Kasumi-1 (cell line): ENCODE measurements at regions not wholly inside any gene's neighbourhood (a gene's known extent, or its start where the extent isn't known, plus 50 kb on each side); places are given as distances from the start of the nearest gene placed in this dataset.
"Not testable (repeated sequence)": the region's sequence is repeated elsewhere in the genome, so short reads cannot be mapped to it uniquely, and the experiment has no call there.

Experiments
- DNase-seq, 2 experiments: peaks; one replicate each; lab custom pipeline; 2025; lab: John Stamatoyannopoulos, UW

DNA sequence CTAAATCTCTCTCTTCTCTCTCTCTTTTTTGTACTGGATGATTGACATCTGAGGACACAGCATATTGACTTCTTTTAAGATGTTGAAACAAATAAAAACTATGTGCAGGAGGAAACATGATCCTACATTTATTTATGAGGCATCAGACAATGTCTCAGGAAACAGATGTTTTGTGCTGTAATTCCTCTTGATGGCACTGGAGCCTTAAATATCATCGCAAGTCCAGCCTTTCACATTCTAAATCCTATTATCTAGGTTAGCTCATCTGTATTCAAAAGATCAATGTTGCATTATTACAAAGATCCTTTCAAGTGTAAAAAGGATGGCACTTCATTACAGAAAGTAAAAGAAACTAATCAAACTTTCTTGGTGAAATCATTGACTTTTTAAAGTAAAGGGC lies 63.9 kb downstream of the MAT2B start:
- peak; percentile 14 to 28 for DNase-seq

GRCh38 chr5:163571744-163572143 lies 66.3 kb downstream of the MAT2B start:
- DNase-seq, result no peak

DNA sequence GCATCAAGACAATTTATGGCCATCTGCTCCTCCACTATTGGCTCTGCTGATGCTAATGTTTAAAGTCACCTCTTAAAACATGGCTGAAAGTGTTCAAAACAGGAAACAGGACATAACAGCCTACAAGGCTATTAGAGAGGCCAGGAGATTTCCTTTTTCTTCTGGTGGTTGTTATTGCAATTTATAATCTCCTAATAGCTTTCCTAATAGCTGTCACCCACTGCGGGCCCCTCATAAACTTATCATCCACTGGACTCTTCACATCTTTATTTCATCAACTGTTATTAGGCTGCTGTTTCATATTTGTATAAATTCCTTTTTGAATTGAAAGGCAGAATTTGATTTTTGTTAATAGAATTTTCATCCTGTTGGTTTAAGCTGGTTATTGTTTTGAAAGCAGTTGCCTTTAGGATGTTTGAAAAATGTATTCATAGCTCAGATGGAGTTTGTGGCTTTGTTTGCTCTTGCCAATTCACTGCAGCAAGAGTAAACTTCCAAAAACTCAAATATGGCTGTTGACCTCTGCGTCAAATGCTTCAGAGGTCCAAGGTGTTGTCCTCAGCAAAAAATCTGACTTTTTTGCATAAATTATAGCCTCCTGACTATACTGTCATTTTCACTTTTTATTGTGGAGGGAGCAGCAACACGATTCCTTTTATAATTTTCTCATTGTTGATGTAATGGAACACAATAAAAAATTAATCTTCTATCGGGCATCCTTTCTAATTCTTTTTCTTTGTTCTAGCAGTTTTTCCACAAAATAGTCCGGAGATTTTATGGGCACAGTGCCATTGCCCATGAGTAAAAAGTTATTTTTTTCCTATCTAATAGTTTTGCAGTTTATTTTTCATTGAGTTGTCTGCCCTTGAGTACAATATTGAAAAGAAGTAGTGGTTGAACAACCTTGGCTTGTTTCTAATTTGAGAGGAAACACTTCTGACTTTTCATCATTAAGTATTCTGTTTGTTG lies 69.3 kb downstream of the MAT2B start:
- DNase-seq, result no peak

GRCh38 chr5:163578652-163579051 lies 73.2 kb downstream of the MAT2B start:
- no peak for DNase-seq

DNA sequence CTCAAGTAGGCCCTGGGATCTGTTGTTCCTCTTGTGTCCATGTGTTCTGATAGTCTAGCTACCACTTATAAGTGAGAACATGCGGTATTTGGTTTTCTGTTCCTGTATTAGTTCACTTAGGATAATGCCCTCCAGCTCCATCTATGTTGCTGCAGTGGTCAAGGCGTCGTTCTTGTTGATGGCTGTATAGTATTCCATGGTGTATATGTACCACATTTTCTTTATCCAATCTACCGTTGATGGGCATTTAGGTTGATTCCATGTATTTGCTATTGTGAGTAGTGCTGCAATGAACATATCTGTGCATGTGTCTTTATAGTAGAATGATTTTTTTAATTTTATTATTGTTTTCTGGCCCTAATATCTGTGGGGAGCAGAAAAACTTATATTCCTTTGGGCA lies 74.3 kb downstream of the MAT2B start:
- no peak for DNase-seq

DNA sequence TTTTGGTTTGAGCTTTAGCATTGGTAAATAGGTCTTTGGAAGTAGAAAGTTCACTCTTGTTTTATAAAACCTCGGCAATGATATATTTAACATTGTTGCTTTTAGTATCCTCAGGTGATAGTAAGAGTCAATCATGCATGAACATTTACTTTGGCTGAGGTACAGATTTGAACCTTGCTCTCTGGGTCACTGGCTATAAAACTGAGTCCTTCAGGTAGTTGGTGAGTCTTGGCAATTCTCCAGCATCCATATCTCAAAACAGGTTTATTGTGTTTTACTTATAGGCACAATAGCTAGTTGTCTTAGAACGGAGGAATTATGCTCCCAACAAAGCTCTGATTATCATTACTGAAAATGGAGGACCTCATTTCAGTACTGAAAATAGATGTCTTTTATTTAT lies 75.1 kb downstream of the MAT2B start:
- no peak for DNase-seq

GRCh38 chr5:163583491-163584153 lies 78.2 kb downstream of the MAT2B start:
- DNase-seq, result not testable (repeated sequence)

- no peak for DNase-seq
Observed at GRCh38 chr5:163585206-163585605, 79.8 kb downstream of the MAT2B start.

DNA sequence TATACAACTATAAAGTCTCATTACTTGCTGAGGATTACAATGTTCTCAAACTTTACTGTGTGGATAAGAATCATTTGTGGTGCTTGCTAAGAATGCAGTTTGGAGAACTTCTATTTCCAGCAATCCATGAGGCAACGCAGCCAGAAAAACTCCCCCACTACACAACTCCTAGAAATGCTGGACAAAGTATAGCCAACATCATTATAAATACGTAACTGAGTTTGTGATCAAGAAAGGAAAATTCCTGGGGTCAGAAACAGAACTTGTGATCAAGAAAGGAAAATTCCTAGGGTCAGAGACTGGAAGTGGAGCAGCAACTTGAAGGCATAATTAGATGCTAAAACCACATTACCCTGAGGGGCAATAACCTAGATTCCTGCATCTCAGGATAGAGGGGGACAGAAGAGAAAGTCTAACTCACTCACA lies 81.1 kb downstream of the MAT2B start:
- no peak for DNase-seq

- no peak for DNase-seq
Observed at GRCh38 chr5:163594951-163595350, 89.5 kb downstream of the MAT2B start.

DNA sequence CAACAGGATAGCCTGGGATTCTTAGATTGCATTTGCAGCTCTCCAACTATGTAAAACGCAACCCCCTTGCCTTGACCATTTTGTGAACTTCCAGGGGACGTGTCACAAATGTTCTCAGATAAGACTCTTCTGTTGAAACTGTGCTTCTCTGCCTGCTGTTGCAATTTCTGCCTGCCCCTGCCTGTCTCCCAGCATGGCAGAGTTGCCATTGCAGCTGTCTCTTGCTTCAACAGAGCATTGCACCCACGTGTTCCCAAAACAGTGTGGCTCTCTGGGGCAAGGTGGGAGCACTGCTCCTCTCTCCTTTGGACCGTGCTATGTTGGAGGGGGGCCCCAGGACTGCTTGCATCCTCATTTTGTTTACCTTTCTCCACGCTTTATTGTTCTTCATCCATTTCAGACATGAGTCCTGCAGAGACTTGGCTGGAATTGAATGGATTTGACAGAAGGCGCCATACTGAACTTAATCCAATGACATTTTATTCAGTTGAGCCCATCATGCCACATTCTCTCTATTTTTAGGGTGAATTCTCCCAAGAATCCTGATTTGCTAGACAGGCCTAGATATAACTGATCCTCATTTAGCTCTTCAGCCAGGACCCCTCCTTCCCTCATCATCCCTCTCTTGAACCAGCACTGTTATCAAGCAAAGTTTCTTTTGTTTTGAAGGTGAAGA lies 90.7 kb downstream of the MAT2B start:
- no peak for DNase-seq

DNA sequence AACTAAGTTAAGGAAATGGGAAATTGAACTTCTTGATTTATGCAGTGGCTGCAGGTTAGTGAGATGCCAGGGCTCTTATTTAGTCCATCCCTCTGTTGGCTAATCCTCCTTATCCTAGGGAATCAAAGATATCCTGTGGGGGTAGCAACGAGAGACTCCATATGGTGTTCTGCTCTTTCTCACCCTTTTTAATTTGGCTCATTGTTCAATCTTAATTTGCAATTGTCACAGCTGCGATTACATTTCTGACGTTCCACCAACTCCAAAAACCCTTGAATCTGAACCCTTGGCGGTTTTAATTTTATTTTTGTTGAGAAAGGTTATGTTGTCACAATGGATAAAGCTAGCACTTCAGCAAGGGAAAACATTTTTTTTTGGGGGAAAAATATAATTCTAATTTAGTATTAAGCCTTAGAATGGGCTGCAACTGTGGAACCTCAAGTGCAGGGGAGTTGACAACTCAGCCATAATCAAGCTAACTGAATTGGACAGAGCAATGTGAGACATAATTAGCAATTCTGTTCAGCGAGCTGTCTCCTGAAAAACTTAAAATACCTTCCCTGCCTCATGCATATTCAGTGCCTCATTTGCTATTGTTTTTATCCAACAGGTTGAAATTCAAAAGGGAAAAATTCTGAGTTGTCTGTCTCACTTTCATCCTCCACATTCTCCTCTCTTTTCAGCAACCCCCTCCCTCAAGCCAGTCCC lies 91.3 kb downstream of the MAT2B start:
- DNase-seq, result no peak

DNA sequence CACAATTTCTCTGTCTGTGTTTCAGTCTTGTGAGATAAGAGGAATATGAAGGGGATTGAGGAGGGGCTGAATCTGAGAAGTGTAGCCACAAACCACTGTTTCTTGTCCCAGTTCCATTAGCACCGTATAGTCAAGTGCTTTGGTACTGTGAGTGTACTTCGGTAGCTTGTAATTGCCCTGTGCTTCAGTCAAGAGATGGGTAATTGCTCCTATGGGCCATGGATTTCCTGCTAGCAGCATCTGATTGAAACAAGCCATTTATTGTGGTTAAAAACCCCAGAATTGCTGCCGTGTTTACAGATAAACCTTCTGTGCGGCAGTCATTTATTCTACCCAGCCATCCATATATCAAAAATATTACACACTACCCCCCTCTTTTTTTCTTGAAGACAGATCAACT lies 98.6 kb downstream of the MAT2B start:
- DNase-seq, result no peak

GRCh38 chr5:163607256-163607655 lies 101.8 kb downstream of the MAT2B start:
- no peak for DNase-seq

- no peak for DNase-seq
Observed at GRCh38 chr5:163608621-163609020, 103.2 kb downstream of the MAT2B start.

- DNase-seq, result no peak
Observed at GRCh38 chr5:163609910-163610309, 104.5 kb downstream of the MAT2B start.

DNA sequence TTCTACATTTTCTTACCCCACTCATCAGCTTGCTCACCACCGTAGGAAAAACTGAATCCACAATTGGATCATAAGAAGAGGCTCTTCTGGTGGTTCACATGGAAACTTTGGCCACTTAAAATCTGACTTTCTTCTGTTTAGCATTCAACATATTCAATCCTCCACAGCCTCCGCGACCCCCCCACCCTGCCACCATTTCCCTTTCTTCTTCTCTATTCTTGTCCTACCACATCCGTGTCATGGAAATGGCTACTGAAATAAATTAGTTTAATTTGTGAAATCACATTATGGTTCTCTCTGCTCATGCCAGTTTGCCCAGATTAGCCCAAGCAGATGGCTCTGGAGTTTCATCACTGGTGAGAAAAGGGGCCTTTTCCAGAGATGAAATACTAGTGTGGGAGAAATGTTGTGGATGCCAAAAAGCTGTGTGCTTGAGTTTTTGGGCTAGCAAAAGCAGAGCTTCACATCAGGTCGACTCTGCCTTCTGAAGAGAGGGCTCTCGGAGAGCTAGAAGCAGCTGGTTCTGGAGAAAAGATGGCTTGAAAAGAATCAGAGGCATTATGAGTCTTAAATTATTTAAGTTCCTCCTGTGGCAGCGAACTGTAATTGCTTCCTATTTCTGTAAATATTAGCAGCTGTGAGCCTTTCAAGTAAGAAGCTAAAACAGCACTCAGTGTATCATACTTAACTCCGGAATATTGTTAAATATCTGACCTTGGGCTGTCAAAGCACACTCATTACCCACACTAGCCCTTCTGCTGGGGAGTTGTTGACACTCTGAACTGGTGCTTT lies 107.1 kb downstream of the MAT2B start:
- DNase-seq, result no peak

- no peak for DNase-seq
Observed at GRCh38 chr5:163613150-163613442, 107.7 kb downstream of the MAT2B start.

- no peak for DNase-seq
Observed at GRCh38 chr5:163614787-163615186, 109.4 kb downstream of the MAT2B start.

DNA sequence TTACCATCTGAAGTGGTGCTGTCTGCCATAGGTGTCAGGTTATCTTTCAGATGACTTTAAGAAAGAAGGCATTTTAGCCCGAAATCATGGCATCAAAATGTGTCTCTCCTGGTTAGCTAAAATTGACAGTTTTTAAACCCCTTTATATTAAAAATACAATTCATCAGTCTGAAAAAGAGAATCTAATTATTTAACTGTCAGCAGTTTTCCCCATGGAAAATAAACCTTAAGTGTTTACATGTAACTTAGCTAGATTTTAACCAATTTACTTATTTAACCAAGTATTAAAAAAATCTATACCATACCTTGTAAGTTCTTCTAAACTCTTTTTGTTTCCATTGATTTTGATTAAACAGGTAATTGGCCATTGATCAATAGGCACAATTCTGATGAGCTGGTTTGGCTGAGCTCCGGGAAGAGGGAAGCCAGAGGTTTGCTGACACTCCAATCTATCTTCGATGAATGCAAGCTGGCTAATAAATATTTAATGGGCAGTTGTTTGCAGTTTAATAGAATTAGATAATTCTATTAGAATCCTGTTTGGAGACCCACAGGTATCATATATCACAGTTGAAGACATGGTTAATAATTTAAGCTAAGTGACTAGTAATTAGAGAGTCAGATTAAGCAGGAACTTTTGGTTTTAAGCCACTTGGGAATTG lies 114.0 kb downstream of the MAT2B start:
- DNase-seq, result no peak

DNA sequence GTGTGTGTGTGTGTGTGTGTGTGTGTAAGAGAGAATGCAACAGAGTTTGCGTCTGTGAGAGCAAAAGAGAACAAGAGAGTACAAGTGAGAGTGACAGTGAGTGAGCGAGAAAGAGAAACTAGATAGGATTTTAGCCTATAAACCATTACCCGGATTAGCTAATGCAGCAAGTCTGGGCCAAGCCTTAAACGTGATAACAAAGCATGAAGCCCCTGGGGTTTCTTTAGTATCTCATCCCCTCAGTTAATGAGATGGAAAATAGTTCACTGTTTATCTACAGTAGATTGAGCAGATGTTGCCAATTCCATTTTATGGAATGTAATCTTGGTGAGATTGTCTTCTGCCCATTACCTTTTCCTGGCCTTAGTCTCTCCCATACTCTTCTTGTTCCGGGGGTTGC lies 114.5 kb downstream of the MAT2B start:
- no peak for DNase-seq
